ENCODE measurements at regions not wholly inside any gene's neighbourhood (a gene's known extent, or its start where the extent isn't known, plus 50 kb on each side); places are given as distances from the start of the nearest gene placed in this dataset.
A peak's percentile ranks its signal among the peaks of the same experiment; 100 is the strongest.
"Not testable (repeated sequence)": the region's sequence is repeated elsewhere in the genome, so short reads cannot be mapped to it uniquely, and the experiment has no call there.

DNA sequence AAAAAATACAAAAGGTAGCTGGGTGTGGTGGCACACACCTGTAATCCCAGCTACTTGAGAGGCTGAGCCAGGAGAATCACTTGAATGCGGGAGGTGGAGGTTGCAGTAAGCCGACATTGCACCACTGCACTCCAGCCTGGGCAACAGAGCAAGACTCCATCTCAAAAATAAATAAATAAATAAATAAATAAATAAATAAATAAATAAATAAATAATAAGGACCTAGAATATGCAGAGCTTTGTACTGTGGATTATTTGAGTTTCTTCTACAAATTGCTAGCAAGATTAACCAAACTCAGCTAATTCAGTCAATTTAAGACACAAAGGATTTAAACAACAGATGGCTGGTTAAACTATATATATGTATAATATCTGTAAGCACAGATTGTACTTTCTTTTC is 322.5 kb upstream of the ARPP21 start:
- not testable (repeated sequence) for DNase-seq

DNA sequence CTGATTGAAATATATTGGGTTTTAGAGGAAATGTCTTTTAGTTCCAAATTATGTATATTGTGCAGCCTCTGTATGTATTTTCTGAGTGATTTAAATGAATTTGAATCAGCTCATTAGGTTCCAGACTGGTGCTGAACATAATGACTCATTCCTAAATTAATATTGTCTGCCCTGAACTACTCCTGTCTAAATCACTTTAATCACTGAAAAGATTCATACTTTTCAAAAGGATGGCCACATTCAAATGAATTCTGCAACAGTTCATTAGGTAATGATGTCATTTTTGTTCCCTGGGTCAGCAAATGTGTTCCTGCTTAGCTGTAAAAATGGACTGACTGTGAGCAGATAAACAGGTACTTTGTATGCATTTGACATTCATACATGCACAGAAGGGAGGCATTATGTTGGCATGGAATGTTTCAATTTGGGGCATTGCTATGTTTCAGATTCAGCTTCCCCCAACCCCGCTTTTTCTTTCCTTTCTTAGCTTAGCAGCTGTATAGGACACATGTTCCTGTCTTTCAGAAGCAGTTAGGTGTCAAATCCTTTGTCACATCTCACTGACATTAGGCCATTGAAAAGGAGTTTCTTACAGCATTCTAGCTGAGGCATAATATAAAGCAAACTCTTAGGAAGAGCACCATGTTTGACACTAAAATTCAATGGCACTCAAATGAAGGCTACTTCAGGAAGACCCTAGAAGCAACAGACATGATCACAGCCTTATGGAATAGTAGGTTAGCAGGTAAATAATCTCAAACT is 318.5 kb upstream of the ARPP21 start:
- DNase-seq = no peak

DNA sequence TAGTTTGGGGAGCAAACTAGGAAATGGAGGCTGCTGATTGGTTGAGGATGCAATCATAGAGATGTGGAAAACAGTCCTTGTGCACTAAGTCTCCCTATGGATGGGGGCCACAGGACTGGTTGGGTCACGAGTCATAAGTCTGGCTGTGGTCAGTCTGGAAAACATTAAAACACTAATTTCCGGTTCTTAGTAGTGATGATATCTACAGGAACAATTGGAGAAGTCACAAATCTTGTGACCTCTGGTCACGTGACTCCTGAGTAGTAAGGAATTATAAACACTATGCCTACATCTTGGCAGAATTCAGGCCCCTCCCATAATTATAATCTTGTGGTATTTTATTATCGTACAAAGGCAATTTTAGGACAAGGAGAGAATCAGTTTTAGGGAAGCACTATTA is 317.3 kb upstream of the ARPP21 start:
- no peak for DNase-seq

DNA sequence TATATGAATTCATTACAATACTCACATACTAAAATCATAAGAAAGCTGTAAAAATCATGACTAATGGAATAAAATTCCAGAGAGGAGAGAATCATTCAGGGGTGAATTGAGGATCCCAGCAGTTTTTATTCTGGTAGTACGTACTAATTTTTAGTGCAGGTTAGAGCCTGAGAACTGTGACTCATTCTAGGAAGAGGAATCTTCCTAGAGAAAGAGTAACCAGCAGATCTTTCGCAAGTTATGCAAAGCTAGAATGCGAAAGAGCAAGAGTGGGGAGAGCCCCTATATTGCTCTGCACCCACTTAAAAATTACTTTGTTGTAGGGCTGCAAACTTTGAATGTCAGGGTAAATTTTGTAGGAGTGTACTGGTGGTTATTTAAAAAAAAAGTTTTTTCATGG is 303.6 kb upstream of the ARPP21 start:
- no peak for DNase-seq

DNA sequence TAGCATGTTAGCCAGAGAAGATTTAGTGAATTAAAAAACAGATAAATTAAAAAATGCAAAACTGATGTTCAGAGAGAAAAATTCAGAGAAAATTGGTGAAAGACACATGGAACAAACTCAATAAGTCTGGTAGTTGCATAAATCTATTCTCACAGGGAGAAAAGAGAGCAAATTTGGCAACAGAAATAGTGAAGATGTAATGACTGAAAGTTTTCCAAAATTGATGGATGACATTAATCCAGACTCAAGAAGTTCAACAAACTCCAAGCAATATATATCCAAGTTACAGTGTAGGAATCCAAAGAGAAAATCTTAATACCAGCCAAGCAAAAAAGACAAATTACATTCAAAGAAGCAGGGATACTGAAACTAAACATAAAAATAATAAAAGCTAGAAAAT is 302.7 kb upstream of the ARPP21 start:
- peak; percentile 27 for DNase-seq

DNA sequence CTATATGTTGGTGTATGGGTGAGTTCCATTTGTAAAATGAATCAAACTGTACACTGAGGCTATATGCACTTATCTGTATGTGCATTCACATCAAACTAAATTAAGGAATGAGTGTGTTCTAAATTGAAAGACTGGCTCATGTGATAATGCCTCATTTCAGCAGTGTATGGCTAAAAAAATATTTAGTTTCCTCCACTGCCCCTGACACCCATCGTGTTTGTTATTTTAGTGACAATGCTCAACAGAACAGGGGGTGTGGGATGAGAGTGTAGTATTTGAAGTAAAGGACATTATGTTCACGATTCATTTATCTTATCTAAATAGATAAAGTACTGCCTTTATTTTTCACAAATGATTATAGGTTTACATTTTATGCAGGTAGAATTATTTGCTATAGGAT is 301.1 kb upstream of the ARPP21 start:
- no peak for DNase-seq

DNA sequence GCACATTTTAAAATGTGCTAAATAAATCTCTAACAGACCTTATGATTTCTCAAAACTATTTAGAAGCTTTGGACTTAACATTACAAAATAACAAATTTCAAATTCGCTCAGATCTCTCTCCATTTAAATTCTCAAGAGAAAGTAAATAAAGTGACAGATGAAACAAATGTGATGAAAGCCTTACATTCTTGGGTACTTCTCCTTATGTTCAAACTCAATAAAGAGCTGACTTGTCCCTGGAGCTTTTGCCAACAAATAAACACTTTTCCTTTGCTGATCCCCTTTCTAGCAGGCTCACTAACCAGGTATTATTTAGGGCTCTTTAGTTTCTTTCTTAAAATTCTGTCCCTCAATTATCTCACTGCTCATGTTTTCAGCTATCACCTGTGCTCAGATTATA is 259.1 kb upstream of the ARPP21 start:
- DNase-seq = no peak

DNA sequence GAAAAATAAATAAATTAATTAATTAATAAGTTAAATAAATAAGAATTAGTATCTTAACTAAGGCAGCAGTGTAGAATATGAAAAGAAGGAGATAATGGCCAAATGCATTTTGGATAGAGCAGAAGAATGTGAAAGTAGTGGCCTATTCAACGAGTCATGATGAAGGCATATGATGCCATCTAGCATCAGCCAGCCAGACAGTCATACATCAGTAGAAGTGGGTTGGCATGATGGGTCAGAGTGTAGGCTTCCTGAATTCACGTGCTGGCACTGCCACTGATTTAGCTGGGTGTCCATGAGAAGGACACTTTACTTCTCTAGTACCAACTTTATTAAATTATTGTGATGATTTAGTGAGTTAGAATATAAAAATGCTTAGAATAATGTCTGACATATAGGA is 256.1 kb upstream of the ARPP21 start:
- no peak for DNase-seq

DNA sequence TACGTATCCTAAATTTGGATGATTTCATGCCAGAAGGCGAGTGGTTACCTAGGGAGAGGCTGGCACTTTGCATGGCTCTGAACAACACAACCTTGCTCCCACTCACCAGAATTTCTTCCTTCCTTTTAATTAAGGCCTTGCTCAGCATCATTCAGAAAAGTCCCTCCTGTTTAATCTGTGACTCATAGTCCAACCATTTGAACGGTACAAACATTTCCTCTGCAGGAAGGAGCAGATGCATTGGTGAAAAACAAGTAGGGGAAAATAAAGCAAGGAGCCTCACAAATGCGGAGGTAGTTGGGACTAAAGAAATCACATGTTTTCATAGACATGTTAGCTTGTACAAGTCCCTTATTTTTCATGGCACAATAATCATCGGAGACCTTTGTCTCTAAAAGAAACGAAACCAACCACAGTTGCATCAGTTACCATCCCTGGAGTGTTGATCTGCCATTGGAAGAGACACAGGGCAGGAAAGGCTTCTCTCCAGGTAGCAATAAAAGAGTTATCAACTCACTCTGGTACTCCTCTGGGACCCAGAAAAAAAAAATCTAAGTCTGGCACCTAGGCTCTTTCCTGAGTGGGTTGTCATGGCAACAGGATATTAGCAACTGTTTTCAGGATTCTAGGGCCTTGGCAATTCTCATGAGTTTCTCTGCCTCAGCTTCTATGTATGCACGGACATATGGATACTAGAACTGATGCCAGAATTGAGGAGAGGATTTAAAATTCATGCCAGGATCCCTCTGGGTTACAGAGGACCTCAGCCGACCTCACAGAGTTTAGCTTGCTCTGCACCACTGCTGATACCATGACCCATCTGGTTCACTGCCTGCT is 255.4 kb upstream of the ARPP21 start:
- DNase-seq = peak; percentile 9

DNA sequence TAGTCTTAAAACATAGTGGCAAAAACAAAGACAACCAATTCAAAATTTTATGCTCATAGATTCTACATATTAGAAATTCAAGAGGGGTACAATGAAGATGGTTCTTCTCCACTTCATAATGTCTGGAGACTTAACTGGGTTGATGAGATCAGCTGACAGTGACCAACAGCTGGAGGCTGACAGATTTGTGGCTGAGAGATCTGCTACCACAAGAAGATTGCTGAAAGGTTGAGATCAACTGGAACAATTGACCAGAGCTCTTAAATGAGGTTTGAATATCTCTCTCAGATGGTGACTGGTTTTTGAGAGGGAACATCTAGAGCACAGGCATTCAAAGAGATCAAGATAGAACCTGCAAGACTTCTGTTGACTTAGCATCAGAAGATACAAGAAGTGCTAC is 254.1 kb upstream of the ARPP21 start:
- DNase-seq = no peak

DNA sequence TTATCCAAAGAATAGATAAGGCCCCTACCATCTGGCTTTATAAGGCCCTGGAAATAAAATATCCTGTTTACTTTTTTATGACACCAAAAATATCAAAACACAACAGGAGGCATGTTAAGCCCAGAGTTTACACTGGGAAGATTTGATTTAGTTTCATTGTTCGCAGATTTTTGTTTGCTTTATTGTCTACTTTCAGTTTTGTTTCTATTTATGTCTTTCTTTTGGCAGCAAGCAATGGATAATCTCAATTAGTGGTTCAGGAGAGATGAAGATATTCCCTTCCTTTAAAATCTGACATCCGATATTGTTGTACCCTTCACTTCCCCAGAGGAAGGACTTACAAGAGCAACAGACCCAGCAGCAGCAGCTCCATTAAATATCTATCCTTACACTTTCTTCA is 249.4 kb upstream of the ARPP21 start:
- no peak for DNase-seq

DNA sequence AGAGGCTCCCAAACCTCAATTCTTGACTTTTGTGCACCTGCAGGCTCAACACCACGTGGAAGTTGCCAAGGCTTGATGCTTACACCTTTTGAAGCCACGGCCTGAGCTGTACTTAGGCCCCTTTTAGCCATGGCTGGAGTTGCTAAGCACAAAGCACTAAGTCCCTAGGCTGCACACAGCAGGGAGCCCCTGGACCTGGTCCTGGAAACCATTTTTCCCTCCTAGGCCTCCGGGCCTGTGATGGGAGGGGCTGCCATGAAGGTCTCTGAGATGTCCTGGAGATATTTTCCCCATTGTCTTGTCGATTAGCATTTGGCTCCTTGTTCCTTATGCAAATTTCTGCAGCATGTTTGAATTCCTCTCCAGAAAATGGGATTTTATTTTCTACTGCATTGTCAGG is 247.1 kb upstream of the ARPP21 start:
- no peak for DNase-seq

DNA sequence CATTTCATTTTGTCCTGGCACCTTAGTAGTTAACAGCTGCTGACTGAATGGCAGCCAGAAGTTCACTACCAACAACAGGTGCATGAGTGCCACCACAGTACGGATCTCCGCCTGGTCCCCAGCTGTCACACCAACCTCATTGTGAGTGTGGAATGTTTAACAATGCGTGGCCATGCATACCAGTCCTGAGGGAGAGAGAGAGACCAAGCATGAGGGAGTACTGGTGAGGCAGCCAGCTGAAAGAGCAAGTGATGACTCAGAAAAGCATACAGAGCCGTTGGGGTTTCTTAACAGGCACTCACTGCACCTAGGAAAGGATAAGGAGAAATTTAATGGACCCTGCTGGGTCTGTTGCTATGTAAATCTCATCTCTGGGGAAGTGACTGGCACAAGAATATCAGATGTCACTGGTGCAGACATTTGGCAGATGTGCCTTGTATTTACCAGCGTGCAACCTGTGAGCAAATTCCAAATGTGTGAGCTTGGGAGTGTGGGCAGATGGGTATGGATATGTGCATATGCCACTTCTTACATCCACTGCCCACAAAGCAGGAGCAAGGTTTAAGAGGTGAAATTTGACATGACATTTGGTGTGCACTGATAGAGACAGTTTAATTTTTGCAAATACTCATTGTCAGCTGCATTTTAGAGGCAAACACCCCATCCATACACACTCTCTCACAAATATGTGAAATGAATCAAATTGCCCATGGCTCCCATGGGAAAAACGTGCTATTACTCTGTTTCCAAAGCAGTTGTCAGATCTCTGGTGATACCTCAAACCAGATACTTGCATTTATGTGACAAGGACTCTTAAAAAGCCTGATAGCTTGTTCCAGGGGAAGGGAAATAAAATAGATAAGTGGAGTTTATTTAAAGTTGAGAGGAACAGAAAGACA is 245.2 kb upstream of the ARPP21 start:
- DNase-seq = peak; percentile 37

DNA sequence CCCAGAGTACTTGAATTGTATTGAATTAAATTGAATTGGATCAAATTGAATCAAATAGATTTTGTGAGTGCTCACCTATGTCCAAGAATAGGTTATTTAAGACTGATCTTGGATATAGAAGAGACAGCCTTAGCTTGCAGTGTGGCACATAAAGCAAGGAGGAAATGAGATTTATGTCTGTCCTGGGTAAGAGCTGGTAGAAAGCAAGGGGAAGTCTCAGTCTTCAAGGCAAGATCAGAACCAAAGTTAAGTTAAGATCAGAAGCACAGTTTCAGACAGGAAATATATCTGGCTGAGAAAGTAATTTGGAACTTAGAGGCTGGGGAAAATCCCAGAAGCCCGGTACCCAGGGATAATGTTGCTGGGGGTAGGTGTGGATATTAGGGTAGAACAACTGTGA is 244.4 kb upstream of the ARPP21 start:
- DNase-seq = no peak

DNA sequence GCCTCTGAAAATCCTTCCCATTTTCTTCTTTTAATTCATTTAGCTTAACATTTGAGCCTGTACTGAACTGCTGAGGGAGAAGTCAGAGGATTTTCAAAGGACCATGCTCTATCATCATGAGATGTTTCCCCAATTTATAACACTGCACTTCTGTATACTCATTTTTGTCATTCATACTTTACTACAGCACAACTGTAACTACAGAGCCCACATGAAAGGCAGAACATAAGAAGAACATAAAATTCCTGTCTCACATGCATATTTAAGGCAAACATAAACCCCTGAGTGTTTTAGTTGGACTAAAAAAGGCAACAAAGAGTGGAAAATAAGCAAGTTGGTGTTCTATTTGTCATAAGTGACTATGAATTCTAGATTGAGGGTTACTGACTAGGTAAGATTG is 237.7 kb upstream of the ARPP21 start:
- no peak for DNase-seq

DNA sequence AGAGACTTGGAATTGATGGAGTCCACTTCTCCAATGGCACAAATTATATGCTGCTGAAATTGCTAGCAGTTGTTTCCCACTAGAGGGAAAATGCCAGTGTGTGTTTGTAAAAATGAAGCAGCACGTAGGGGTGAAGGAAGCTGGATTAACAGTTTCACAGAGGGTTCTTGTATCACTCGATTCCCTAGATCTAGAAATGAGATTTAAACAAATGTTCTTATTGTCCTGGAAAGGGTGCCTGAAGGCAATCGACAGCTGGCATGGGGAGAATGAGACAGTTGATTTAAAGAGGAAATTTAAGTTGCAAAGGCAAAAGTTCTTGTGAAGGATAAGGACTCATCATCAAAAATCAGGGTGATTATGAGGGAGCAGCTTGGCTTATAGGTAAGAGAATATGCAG is 234.8 kb upstream of the ARPP21 start:
- DNase-seq = no peak

DNA sequence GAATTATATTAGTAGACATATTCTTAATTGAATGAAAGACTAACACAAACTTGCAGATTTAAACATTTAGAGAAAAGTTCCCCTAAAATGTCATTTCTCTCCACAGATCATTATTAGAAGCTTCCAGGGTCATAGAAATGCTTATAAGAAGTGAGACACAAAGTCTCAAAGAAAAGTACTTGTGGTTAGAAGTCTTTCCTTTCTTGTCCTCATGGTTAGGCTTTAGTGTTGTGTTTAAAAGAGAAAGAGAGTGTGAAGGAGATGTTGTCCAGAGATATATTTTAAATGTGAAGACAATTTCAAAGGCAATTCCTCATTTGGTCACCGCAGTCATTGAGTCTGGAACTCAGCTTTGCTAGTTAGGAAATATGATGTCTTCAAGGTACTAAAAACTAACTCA is 230.4 kb upstream of the ARPP21 start:
- DNase-seq = no peak

DNA sequence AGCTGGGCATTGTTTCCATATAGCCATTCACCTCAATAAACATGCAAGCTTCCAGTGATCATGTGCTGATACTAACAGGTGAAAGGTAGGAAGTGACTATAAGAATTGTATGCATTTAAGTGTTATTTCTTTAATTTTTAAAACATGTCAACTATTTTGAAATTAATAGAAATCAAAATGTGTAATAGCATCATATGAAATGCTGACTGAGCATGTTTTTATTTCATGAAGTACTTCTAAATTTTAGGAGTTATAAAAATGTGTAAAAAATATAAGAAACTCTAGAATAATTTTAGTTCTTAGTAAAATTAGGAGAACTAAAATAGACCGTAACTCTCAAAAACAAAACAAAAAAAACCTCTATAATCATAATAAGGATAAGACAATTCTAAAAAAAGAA is 229.3 kb upstream of the ARPP21 start:
- DNase-seq = no peak

DNA sequence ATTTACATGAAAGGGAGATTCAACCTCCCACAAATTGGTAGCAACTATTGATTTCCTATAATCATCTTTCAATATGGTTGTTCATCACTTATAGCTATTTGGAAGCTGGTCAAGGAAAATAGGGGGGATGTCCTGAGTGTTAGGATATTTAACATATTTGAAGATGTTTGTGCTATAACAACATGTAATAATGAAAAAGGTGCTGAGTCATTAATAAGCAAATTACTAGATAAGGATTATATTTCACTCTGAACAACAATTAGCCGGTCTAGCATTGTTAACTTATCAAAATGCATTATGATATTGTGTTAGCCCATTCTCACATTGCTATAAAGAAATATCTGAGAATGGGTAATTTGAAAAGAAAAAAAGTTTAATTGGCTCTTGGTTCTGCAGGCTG is 225.8 kb upstream of the ARPP21 start:
- no peak for DNase-seq

DNA sequence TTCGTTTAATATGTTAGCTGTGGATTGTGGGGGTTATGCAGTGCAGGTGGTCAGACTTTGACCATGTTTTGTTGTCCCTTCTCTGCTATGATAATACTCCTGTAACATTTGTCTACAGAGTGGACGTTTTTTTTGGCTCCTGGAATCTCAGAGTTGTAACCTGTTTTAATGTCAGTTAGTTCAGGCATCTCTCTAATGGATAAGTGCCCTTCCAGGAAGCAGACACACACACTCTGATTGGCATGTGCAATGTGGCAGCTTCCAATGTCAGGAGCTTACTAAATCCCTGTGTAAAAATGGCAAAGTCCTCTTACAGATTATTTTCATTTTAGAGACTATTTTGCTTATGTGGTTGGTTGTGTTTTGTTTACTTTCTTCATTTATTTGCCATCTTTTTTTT is 222.2 kb upstream of the ARPP21 start:
- DNase-seq = no peak

DNA sequence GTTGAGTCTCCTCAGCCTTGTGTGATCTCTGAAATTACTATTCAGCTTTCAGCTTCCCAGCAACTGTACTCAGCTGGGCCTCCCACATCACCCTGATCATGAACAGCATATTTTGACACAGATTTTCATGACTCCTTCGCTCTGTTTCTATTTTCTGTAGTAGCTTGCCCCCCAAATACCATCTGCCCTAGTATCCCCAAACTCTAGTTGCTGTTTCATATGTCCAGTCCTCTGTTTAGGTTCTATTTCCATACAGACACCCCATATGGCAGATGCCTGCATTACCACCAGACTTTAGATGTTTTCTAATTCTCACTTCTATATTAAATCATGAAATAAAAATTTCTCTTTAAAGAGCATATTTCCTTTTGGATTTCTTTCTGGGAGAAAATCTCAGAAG is 217.2 kb upstream of the ARPP21 start:
- DNase-seq = no peak

DNA sequence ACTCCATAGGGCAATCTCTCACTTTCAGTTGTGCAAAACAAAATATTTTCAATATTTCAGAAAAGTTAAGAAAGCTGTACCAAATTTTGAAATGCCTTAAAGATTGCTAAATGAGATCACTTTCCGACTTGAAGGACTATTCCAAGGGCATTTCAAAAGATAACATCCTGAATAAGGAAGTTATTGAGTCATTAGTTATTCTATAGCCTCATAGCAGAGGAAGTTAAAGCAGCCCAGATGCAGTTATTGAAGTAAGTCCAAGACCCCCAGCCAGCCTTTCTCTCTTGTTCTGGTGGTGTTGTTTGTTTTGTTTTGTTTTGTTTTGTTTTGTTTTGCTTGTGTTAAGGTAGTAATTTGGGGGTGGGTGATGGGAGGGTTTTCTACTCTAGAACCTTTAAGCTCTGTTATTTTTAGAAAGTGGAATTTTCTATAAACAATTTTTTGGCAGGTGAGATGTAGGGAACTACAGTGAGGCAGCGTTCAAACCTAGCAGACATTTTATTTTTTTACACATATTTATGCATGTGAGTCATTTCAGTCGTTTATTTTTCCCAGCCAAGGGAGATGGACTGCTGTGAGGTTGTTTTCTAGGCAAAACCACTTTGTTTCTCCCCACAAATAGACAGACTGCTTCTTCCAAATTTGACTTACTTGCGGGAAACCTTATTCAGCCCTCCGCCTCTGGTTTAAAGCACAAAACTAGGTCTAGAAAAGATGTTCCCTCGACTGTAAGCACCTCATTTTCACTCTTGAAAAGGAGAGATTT is 216.3 kb upstream of the ARPP21 start:
- DNase-seq = no peak

All from hindlimb muscle (tissue), 1 donor.